ENCODE measurements at regions not wholly inside any gene's neighbourhood (a gene's known extent, or its start where the extent isn't known, plus 50 kb on each side); places are given as distances from the start of the nearest gene placed in this dataset.

DNA sequence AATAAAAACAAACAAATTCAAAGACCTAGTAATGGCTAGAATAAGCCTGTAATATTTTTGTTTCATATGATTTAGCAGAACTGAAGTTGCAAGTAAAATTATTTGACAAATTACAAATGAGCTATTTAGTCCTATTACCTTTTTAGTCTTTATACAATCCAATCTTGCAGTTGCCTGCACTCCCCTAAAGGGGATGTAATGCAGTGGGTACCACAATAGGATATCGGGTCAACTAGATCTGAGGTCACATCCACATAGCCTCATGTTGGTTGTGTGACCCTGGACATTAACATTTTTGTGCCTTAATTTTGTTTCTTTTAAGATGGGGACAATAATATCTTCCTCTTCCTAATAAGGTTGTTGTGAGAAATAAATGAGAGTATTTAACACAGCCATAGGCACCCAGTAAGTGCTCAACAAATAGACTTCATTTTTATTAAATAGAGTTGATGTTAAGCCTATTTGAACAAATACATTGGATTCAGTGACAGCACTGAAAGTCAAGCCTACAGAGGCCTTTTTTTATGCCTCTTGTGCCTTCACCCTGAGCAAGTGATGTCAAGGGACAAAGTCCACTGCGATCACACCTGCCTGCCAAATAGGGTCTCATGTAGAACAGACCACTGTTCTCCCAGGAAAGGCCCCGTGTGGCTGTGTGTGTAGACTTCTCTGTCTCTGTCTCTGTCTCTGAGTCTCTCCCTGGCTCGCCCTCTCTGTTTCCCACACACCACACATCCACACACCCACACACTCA, 124.8 kb downstream of the EVX1 start:
- Histone ChIP-seq H3K9me3 (ENCODE audit: low read depth) (no peaks in the 10 kb centered on the region), H3K36me3 (no peaks in the 10 kb centered on the region), H3K9ac (no peak overlapping the region), H3K27ac (no peak overlapping the region), H3K27me3 (no peaks in the 10 kb centered on the region), H3K4me3 (no peak overlapping the region), H2AFZ (replicated peaks) (no peak overlapping the region), H3K4me2 (no peak overlapping the region), H4K20me1 (ENCODE audit: low read depth) (no peaks in the 10 kb centered on the region), H3K4me1 (no peaks in the 10 kb centered on the region), H3F3A (ENCODE audit: low read depth) (no peaks in the 10 kb centered on the region), H3K79me2 (ENCODE audit: low read depth) (no peaks in the 10 kb centered on the region)
- H3K27me3 Mint-ChIP-seq (ENCODE audit: insufficient read depth, low read depth) = no peaks in the 10 kb centered on the region
- TF ChIP-seq EZH2 (IDR thresholded peaks at IDR 0.05) (no peak), EZH2phosphoT487 (IDR thresholded peaks at IDR 0.05) (no peak)
- TF ChIP-seq, protein P1, sequence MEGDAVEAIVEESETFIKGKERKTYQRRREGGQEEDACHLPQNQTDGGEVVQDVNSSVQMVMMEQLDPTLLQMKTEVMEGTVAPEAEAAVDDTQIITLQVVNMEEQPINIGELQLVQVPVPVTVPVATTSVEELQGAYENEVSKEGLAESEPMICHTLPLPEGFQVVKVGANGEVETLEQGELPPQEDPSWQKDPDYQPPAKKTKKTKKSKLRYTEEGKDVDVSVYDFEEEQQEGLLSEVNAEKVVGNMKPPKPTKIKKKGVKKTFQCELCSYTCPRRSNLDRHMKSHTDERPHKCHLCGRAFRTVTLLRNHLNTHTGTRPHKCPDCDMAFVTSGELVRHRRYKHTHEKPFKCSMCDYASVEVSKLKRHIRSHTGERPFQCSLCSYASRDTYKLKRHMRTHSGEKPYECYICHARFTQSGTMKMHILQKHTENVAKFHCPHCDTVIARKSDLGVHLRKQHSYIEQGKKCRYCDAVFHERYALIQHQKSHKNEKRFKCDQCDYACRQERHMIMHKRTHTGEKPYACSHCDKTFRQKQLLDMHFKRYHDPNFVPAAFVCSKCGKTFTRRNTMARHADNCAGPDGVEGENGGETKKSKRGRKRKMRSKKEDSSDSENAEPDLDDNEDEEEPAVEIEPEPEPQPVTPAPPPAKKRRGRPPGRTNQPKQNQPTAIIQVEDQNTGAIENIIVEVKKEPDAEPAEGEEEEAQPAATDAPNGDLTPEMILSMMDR (IDR thresholded peaks at IDR 0.05) = peak; percentile 6
- no peak overlapping the region for H3K4me3 Mint-ChIP-seq
- no peak overlapping the region for H3K27ac Mint-ChIP-seq
- H3K36me3 Mint-ChIP-seq = no peaks in the 10 kb centered on the region
- H3K9me3 Mint-ChIP-seq = no peaks in the 10 kb centered on the region
- DNase-seq (ENCODE audit: low spot score) = no peak
- peaks cover 9% of the 10 kb centered on the region for H3K4me1 Mint-ChIP-seq

GRCh38 chr7:27367933-27368549, 125.4 kb downstream of the EVX1 start:
- no peaks in the 10 kb centered on the region for H3K9me3 ChIP-seq (ENCODE audit: low read depth)
- Mint-ChIP-seq H3K4me1 (peaks cover 9% of the 10 kb centered on the region), H3K4me3 (no peak overlapping the region), H3K27me3 (ENCODE audit: insufficient read depth, low read depth) (no peaks in the 10 kb centered on the region), H3K36me3 (no peaks in the 10 kb centered on the region), H3K27ac (no peak overlapping the region), H3K9me3 (no peaks in the 10 kb centered on the region)
- H3K4me2 ChIP-seq = no peak overlapping the region
- no peaks in the 10 kb centered on the region for H3K79me2 ChIP-seq (ENCODE audit: low read depth)
- no peak for TF ChIP-seq EZH2phosphoT487 (IDR thresholded peaks at IDR 0.05)
- TF ChIP-seq EZH2 (IDR thresholded peaks at IDR 0.05) = no peak
- TF ChIP-seq, protein P1 (IDR thresholded peaks at IDR 0.05) = no peak
- no peak overlapping the region for H2AFZ ChIP-seq (replicated peaks)
- DNase-seq (ENCODE audit: low spot score) = no peak
- no peaks in the 10 kb centered on the region for H4K20me1 ChIP-seq (ENCODE audit: low read depth)
- H3K9ac ChIP-seq = no peak overlapping the region
- no peaks in the 10 kb centered on the region for H3K36me3 ChIP-seq
- no peaks in the 10 kb centered on the region for H3K4me1 ChIP-seq
- no peaks in the 10 kb centered on the region for H3F3A ChIP-seq (ENCODE audit: low read depth)
- no peaks in the 10 kb centered on the region for H3K27me3 ChIP-seq
- H3K27ac ChIP-seq = no peak overlapping the region
- H3K4me3 ChIP-seq = no peak overlapping the region

- Mint-ChIP-seq H3K4me1 (peaks cover 22% of the 10 kb centered on the region), H3K36me3 (no peaks in the 10 kb centered on the region), H3K27ac (no peak overlapping the region), H3K9me3 (no peaks in the 10 kb centered on the region), H3K27me3 (ENCODE audit: insufficient read depth, low read depth) (peaks cover 4% of the 10 kb centered on the region), H3K4me3 (no peak overlapping the region)
- TF ChIP-seq EZH2 (IDR thresholded peaks at IDR 0.05) (no peak), EZH2phosphoT487 (IDR thresholded peaks at IDR 0.05) (no peak)
- TF ChIP-seq, protein P1 (IDR thresholded peaks at IDR 0.05) = no peak
- Histone ChIP-seq H3K4me1 (peaks cover 22% of the 10 kb centered on the region), H4K20me1 (ENCODE audit: low read depth) (no peaks in the 10 kb centered on the region), H3K27me3 (no peaks in the 10 kb centered on the region), H3K9ac (no peak overlapping the region), H2AFZ (replicated peaks) (no peak overlapping the region), H3K4me2 (no peak overlapping the region), H3K36me3 (no peaks in the 10 kb centered on the region), H3K4me3 (no peak overlapping the region), H3F3A (ENCODE audit: low read depth) (peaks cover 6% of the 10 kb centered on the region), H3K9me3 (ENCODE audit: low read depth) (no peaks in the 10 kb centered on the region), H3K27ac (no peak overlapping the region), H3K79me2 (ENCODE audit: low read depth) (no peaks in the 10 kb centered on the region)
- DNase-seq (ENCODE audit: low spot score) = no peak
Observed at GRCh38 chr7:27374958-27375841, 132.6 kb downstream of the EVX1 start.

Data from neural progenitor cell (in vitro differentiated cells).